CD14-positive monocyte (primary cell): ENCODE measurements at regions not wholly inside any gene's neighbourhood (a gene's known extent, or its start where the extent isn't known, plus 50 kb on each side); places are given as distances from the start of the nearest gene placed in this dataset.
A peak's percentile ranks its signal among the peaks of the same experiment; 100 is the strongest.

Experiments
- DNase-seq, 3 donors: peaks; one replicate each; pipeline ENCODE4 v3.0.0-alpha.2; 2011 to 2022
- H2AFZ ChIP-seq: 2 replicates; pipeline ENCODE4 v1.6.0; 2012; ENCODE audit warnings: mild to moderate bottlenecking, low read depth, low read length, inconsistent platforms; ENCODE audit not compliant: insufficient read depth, poor library complexity, severe bottlenecking
- H3K27ac ChIP-seq, 2 donors: 1 replicate in 1 of 2; 2 replicates in 1 of 2; pipeline ENCODE4 v1.5.1; 2012 to 2013; ENCODE audit warnings: low read length in 2 of 2, control low read depth in 1 of 2, inconsistent platforms in 1 of 2, low read depth in 1 of 2, mild to moderate bottlenecking in 1 of 2
- H3K27me3 ChIP-seq, 2 donors: one replicate each; pipeline versions ENCODE4 v1.6.0 to v1.6.1; 2011 to 2013; ENCODE audit warnings: low read length in 2 of 2; ENCODE audit not compliant: control insufficient read depth in 2 of 2, insufficient read depth in 2 of 2
- H3K36me3 ChIP-seq, 2 donors: replicated peaks in 1 of 2; 1 replicate in 1 of 2; 2 replicates in 1 of 2; pipeline versions ENCODE4 v1.5.1 to v1.6.1; 2012 to 2013; ENCODE audit warnings: low read length in 2 of 2, control low read depth in 1 of 2, inconsistent platforms in 1 of 2, mild to moderate bottlenecking in 1 of 2; ENCODE audit not compliant: insufficient read depth in 2 of 2, control insufficient read depth in 1 of 2
- H3K4me1 ChIP-seq, 2 donors: 1 replicate in 1 of 2; 2 replicates in 1 of 2; pipeline versions ENCODE4 v1.5.1 to v1.6.1; 2012 to 2013; ENCODE audit warnings: low read length in 2 of 2, control low read depth in 1 of 2, inconsistent platforms in 1 of 2, mild to moderate bottlenecking in 1 of 2, moderate library complexity in 1 of 2; ENCODE audit not compliant: insufficient read depth in 2 of 2, control insufficient read depth in 1 of 2
- H3K4me2 ChIP-seq: replicated peaks from 2 replicates; pipeline ENCODE3; 2012; ENCODE audit warnings: low read length, moderate library complexity, mild to moderate bottlenecking; ENCODE audit not compliant: poor library complexity, severe bottlenecking; ENCODE audit errors: extremely low read depth
- H3K4me3 ChIP-seq, 3 experiments: fragments of 200-600 bp in 1 of 3; sonication (generic) in 1 of 3; replicated peaks in 1 of 3; 1 replicate in 2 of 3; 2 replicates in 1 of 3; pipeline ENCODE4 v1.5.1; 2011 to 2013; ENCODE audit warnings: low read length in 3 of 3, mild to moderate bottlenecking in 3 of 3, control low read depth in 2 of 3, low read depth in 2 of 3, inconsistent platforms in 1 of 3, moderate library complexity in 1 of 3
- H3K79me2 ChIP-seq: 2 replicates; pipeline ENCODE4 v1.6.0; 2012; ENCODE audit warnings: mild to moderate bottlenecking, control low read depth, inconsistent platforms, low read length, moderate library complexity; ENCODE audit not compliant: insufficient read depth
- H3K9ac ChIP-seq: 2 replicates; pipeline ENCODE4 v1.6.0; 2017; ENCODE audit warnings: low read length, mild to moderate bottlenecking; ENCODE audit not compliant: insufficient read depth, poor library complexity, severe bottlenecking
- H3K9me3 ChIP-seq, 2 donors: replicated peaks in 1 of 2; 1 replicate in 1 of 2; 2 replicates in 1 of 2; pipeline versions ENCODE4 v1.5.1 to v1.6.1; 2012 to 2013; ENCODE audit warnings: low read length in 2 of 2, control low read depth in 1 of 2; ENCODE audit not compliant: control insufficient read depth in 1 of 2, insufficient read depth in 1 of 2
- H4K20me1 ChIP-seq: 2 replicates; pipeline ENCODE4 v1.6.0; 2012; ENCODE audit warnings: mild to moderate bottlenecking, low read length, control low read depth, moderate library complexity; ENCODE audit not compliant: insufficient read depth
- H3K27ac Mint-ChIP-seq, 7 donors: one replicate each; pipeline ENCODE4 v1.8.0; 2020; ENCODE audit warnings: mild to moderate bottlenecking in 7 of 7, mixed read lengths in 7 of 7, moderate library complexity in 6 of 7, inconsistent platforms in 2 of 7
- H3K27me3 Mint-ChIP-seq, 3 donors: one replicate each; pipeline ENCODE4 v1.8.0; 2021 to 2022; ENCODE audit warnings: low read depth in 3 of 3, mild to moderate bottlenecking in 3 of 3, mixed read lengths in 3 of 3, moderate library complexity in 3 of 3, inconsistent platforms in 1 of 3
- H3K36me3 Mint-ChIP-seq, 2 donors: one replicate each; pipeline ENCODE4 v1.8.0; 2020; ENCODE audit warnings: mixed read lengths in 2 of 2, inconsistent platforms in 1 of 2, mild to moderate bottlenecking in 1 of 2
- H3K4me1 Mint-ChIP-seq: one replicate; pipeline ENCODE4 v1.8.0; 2020; ENCODE audit warnings: mild to moderate bottlenecking, mixed read lengths
- H3K4me3 Mint-ChIP-seq, 2 donors: one replicate each; pipeline ENCODE4 v1.8.0; 2020; ENCODE audit warnings: mild to moderate bottlenecking in 2 of 2, mixed read lengths in 2 of 2, moderate library complexity in 1 of 2
- H3K9me3 Mint-ChIP-seq, 7 donors: one replicate each; pipeline ENCODE4 v1.8.0; 2020 to 2022; ENCODE audit warnings: mixed read lengths in 7 of 7, mild to moderate bottlenecking in 6 of 7, moderate library complexity in 6 of 7, inconsistent platforms in 2 of 7
- WGBS: methylation state at CpG from one replicate; pipeline ENCODE4 v1.1.5; 2013; ENCODE audit warnings: missing lambda C conversion rate; ENCODE audit not compliant: insufficient coverage; 5-methylcytosine and 5-hydroxymethylcytosine counted together
- intact Hi-C, 2 donors: fragments of 100-400 bp; cut with micrococcal nuclease; formaldehyde crosslinking; loops; one replicate each; pipeline versions ENCODE4 v1.15.0 to v1.15.1; 2023
- TF ChIP-seq, protein P1 (sequence below): fragments of 200-600 bp; IDR thresholded peaks from one replicate; pipeline ENCODE4 v1.8.0; 2022; ENCODE audit warnings: antibody characterized with exemption, mild to moderate bottlenecking

DNA sequence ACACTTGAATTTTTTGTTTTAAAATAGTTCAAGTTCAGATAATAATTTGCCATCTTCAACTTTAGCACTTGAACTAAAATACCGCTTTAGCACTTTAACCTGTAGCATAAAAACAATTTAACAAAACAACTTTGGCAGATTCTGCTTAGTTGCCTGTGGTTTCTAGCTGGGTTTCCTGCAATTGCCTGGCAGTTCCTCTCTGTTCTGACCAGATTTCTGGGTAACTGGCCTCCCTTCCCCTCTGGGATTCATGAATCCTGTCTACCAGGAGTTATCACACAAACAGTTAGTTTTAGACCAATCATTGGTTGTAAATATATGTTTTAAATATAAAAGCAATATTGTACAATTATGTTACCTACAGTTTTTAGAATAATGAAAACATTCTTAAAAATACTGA lies 89.8 kb upstream of the HDAC9 start:
- Histone ChIP-seq H3K27ac (peak overlapping the region in 1 of 2 donors; percentile 51), H3K79me2 (peaks cover 64% of the 10 kb centered on the region), H3K4me1 (peaks cover 29 to 39% of the 10 kb centered on the region in 2 donors), H3K27me3 (no peaks in the 10 kb centered on the region), H4K20me1 (peaks cover 68% of the 10 kb centered on the region), H2AFZ (no peak overlapping the region), H3K36me3 (peaks cover 3 to 14% of the 10 kb centered on the region in 2 donors), H3K4me3 (no peak overlapping the region), H3K4me2 (peak overlapping the region; percentile 25), H3K9ac (peak overlapping the region; percentile 24), H3K9me3 (no peaks in the 10 kb centered on the region)
- DNase-seq, result peak in 2 of 3 donors; percentile 16 to 21
- Mint-ChIP-seq H3K36me3 (peaks cover 10 to 17% of the 10 kb centered on the region in 2 donors), H3K4me1 (peaks cover 35% of the 10 kb centered on the region), H3K27ac (peak overlapping the region in 1 of 7 donors; percentile 39), H3K4me3 (no peak overlapping the region), H3K27me3 (no peaks in the 10 kb centered on the region), H3K9me3 (no peaks in the 10 kb centered on the region)
- WGBS, result no CpG with 5 or more reads among the region's 1 CpG
- TF ChIP-seq, protein P1, sequence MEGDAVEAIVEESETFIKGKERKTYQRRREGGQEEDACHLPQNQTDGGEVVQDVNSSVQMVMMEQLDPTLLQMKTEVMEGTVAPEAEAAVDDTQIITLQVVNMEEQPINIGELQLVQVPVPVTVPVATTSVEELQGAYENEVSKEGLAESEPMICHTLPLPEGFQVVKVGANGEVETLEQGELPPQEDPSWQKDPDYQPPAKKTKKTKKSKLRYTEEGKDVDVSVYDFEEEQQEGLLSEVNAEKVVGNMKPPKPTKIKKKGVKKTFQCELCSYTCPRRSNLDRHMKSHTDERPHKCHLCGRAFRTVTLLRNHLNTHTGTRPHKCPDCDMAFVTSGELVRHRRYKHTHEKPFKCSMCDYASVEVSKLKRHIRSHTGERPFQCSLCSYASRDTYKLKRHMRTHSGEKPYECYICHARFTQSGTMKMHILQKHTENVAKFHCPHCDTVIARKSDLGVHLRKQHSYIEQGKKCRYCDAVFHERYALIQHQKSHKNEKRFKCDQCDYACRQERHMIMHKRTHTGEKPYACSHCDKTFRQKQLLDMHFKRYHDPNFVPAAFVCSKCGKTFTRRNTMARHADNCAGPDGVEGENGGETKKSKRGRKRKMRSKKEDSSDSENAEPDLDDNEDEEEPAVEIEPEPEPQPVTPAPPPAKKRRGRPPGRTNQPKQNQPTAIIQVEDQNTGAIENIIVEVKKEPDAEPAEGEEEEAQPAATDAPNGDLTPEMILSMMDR, result no peak
- intact Hi-C loops, result no loop called here

DNA sequence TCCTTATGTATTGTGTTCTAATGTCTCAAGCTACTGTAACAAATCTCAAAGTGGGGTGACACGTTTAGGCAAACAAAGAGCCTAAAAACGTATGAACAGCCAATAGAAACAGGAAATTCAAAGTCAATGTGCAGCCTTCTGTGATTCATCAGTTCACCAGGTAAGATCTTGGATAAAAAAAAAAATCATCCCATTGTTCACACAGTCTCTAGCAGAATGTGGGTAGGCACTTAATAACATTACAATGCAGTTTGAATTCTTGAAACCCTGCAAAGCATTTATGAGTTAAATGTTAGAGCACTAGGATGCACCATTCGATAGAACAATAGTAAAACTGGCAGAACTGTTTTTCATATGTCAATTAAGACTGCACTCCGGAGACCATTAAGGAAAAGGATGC lies 88.2 kb upstream of the HDAC9 start:
- TF ChIP-seq, protein P1, result no peak
- Mint-ChIP-seq H3K27ac (no peak overlapping the region), H3K4me1 (peaks cover 19% of the 10 kb centered on the region), H3K4me3 (no peak overlapping the region), H3K36me3 (peaks cover 10 to 20% of the 10 kb centered on the region in 2 donors), H3K27me3 (no peaks in the 10 kb centered on the region), H3K9me3 (no peaks in the 10 kb centered on the region)
- no peaks in the 10 kb centered on the region for H3K27me3 ChIP-seq
- H3K27ac ChIP-seq, result no peak overlapping the region
- peaks cover 3 to 14% of the 10 kb centered on the region in 2 donors for H3K36me3 ChIP-seq
- H3K79me2 ChIP-seq, result peaks cover 64% of the 10 kb centered on the region
- no peaks in the 10 kb centered on the region for H3K9me3 ChIP-seq
- H2AFZ ChIP-seq, result no peak overlapping the region
- H3K9ac ChIP-seq, result no peak overlapping the region
- H3K4me1 ChIP-seq, result peaks cover 15 to 23% of the 10 kb centered on the region in 2 donors
- WGBS, result 55% methylated on average over 2 of the region's 4 CpGs
- H3K4me3 ChIP-seq, result no peak overlapping the region
- H4K20me1 ChIP-seq, result peaks cover 71% of the 10 kb centered on the region
- intact Hi-C loops, result no loop called here
- H3K4me2 ChIP-seq, result no peak overlapping the region
- no peak for DNase-seq
